8988T (cell line): ENCODE measurements at regions not wholly inside any gene's neighbourhood (a gene's known extent, or its start where the extent isn't known, plus 50 kb on each side); places are given as distances from the start of the nearest gene placed in this dataset.
"Not testable (repeated sequence)": the region's sequence is repeated elsewhere in the genome, so short reads cannot be mapped to it uniquely, and the experiment has no call there.

Experiments used
- DNase-seq: peaks from one replicate; pipeline ENCODE4 v3.0.0; 2011

DNA sequence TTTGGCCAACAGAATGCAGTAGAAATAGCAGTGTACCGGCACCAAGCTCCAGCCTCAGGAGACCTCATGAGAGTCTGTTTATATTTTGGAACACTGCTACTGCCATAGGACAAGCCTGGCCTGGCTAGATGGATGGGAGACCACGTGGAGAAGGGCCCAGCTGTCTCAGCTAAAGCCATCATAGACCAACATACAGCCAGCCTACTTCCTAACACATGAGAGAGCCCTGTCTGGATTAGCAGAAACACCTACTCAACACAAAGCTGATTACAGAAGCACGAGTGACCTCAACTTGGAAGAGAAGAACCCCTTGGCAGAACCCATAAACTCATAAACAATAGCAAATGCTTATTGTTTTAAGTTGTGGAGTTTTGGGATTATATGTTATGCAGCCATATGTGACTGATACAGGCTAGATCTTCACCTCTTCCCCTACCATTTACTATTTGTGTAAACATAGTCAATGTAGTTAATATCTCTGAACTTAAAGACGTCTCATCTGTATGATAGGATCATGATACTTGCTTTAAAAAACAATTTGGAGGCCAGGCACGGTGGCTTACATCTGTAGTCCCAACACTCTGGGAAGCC lies 199.4 kb upstream of the ZNF217 start:
- DNase-seq: no peak

GRCh38 chr20:53789989-53790675 lies 196.5 kb upstream of the ZNF217 start:
- no peak for DNase-seq

DNA sequence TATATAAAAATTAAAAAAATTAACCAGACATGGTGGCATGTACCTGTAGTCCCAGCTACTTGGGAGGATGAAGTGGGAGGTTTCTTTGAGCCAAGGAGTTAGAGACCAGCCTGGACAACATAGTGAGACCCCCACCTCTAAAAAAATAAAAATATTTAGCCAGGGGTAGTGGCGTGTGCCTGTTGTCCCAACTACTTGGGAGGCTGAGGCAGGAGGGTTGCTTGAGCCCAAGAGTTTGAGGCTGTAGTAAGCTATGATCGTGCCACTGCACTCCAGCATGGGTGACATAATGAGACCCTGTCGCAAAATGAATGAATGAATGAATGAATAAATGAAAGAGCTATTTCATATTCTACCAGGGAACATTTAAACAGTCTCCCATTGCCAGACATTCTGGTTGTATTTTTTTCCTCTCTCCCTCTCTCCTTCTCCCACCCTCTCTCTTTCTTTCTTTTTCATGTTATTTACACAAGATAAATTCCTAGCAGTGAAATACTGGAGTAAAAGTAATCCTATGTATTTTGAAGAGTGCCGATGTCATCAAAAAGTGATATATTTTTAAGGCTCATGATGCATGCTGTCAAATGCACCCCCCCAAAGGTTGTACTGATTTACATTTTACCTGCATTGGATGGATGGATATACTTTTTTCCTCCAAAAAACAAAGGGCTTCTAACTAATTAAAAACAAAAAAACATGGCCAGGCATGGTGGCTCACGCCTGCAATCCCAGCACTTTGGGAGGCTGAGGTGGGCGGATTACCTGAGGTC lies 194.8 kb upstream of the ZNF217 start:
- DNase-seq: no peak

DNA sequence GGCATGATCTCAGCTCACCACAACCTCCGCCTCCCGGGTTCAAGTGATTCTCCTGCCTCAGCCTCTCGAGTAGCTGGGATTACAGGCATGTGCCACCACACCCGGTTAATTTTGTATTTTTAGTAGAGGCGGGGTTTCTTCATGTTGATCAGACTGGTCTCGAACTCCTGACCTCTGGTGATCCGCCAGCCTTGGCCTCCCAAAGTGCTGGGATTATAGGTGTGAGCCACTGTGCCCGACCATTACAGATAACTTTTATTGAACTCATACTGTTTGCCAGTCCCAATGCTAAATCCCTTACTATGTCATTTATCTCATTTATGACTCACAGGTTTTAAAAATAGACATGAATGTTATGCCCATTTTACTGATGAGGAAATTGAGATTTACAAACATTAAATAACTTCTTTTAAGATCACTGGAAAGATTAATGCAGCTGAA lies 193.9 kb upstream of the ZNF217 start:
- not testable (repeated sequence) for DNase-seq

DNA sequence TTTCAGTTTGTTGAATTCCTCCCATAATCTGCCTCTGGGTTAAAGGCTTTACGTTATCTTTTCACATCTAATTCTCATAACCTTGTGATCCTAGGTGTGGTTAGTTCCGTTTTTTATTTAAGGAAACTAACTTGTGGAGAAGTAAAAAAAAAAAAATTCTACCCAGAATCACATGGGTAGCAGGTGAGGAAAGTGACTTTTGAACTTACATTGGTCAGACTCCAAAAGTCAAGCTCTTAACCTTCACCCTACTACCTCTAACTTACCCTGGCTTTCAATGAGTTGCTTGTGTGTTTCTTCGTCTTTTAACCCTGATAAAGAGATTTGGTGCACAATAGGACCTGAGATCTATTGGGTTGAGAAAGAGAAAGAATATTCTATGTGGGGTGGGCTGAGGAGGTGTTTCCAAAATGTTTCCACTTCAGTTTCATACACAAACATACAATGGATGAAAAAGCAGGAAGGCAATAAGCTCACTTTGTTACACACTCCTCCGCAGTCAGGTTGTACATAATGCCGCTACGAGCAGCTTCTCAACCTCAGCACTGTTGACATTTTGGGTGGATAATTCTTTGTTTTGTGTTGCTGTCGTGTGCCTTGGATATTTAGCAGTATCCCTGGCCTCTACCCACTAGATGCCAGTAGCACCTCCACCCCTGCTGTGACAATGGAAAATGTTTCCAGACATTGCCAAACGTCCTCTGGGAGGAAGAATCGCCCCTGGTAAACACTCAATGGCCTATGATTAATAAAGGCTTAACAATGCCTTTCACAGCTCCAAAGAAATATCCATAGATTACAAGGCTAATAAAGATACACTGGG lies 193.0 kb upstream of the ZNF217 start:
- no peak for DNase-seq

- no peak for DNase-seq
Measured at GRCh38 chr20:53786071-53786444, 192.4 kb upstream of the ZNF217 start.

GRCh38 chr20:53785320-53785719 lies 191.7 kb upstream of the ZNF217 start:
- DNase-seq: no peak

DNA sequence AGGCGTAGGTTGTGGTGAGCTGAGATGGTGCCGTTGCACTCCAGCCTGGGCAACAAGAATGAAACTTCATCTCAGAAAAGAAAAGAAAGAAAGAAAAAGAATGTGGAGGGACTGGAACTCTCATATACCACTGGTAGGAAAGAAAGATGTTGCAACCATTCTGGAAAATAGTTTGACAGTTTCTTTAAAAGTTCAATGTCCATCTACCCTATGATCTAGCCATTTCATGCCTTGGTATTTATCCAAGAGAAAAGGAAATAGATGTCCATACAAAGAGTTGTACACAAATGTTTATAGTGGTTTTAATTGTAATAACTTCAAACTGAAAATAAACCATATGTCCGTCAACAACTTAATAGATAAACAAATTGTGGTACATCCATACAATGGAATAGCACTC lies 190.1 kb upstream of the ZNF217 start:
- DNase-seq: no peak

DNA sequence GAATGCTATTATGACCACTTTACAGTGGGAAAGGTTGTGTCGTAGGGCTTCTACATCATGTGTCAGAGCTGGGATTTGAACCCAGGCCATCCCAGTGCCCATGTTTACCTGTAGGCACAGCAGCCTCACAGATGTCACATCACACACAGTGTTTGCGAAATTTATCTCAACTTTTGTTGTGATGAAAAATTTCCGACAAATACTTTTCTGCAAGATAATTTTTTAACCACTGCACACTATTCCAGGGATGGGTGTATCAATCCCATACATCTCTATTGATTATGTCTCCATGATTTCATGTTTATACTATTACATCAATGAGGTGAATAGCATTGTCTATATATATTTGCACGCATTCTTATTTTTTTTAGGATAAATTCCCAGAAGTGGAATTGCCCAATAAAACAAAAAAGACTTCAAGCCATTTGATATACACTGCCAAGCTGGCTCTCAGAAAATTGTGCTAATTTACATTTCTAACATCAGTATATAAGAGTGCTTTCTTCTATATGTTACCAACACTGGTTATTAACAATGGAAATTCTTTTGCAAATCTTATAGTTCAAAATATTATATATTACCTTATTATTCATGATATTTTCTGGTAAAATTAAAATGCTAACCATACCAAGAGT lies 189.1 kb upstream of the ZNF217 start:
- no peak for DNase-seq

DNA sequence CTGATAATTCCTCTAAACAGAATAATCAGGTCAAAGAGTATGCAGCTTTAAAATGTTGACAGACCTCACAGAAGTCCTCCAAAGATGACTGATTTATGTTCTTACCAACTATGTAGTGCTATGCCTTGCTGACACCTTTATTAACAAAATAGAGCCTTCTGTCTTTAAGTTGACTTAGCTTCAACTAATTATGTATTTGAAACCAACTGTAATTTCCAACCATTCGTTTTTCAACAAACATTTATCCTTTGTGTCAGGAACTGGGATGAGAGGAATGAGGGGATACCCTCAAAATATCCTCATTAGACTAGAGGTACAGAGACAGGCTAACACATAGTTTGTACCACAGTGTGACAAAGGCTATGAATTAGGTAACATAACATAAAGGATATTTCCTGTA lies 186.2 kb upstream of the ZNF217 start:
- no peak for DNase-seq

- no peak for DNase-seq
Measured at GRCh38 chr20:53778736-53779135, 185.1 kb upstream of the ZNF217 start.

DNA sequence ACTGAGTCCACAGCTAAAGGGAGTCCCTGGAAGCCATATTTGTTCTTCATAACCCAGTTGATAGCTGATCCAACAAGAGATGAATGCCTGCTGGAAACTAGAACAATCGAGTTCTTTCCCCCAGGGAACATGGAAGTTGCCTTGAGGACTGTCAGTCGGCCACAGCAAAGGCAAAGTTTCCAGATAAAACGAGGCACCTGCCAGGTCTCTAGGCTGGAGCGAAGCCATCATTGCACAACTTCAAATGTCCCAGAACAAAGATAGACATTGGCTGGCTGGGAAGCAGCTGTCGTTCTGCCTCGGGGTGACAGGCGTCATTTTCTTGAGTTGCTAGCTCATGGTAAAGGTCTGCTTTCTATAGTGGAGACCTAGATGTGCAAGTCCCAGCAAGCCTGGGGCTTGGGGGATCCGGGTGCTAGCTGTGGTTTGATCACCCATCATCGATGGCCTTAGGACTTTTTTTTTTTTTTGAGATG lies 184.4 kb upstream of the ZNF217 start:
- DNase-seq: no peak

DNA sequence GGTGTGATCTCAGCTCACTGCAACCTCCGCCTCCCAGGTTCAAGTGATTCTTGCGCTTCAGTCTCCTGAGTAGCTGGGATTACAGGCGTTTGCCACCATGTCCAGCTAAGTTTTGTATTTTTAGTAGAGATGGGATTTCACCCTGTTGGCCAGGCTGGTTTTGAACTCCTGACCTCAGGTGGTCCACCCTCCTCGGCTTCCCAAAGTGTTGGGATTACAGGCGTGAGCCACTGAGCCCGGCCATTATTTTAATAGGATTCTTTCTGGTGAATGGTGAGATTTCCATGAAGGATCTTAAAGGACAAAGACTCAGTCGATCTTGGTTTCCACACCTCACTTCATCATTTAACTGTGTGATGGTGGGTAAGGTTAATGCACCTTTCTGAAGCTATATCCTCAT lies 183.8 kb upstream of the ZNF217 start:
- not testable (repeated sequence) for DNase-seq

DNA sequence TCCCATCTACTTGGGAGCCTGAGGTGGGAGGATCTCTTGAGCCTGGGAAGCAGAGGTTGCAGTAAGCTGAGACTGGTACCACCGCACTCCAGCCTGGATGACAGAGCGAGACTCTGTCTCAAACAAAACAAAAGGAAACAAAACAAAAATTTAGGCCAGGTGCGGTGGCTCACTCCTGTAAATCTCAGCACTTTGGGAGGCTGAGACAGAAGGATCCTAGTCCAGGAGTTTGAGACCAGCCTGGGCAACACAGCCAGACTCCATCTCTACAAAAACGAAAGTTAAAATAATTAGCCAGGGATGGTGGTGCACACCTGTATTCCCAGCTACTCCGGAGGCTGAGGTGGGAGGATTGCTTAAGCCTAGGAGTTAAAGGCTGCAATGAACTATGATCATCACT lies 183.2 kb upstream of the ZNF217 start:
- no peak for DNase-seq

GRCh38 chr20:53774461-53775203 lies 181.0 kb upstream of the ZNF217 start:
- peak; percentile 63 for DNase-seq

DNA sequence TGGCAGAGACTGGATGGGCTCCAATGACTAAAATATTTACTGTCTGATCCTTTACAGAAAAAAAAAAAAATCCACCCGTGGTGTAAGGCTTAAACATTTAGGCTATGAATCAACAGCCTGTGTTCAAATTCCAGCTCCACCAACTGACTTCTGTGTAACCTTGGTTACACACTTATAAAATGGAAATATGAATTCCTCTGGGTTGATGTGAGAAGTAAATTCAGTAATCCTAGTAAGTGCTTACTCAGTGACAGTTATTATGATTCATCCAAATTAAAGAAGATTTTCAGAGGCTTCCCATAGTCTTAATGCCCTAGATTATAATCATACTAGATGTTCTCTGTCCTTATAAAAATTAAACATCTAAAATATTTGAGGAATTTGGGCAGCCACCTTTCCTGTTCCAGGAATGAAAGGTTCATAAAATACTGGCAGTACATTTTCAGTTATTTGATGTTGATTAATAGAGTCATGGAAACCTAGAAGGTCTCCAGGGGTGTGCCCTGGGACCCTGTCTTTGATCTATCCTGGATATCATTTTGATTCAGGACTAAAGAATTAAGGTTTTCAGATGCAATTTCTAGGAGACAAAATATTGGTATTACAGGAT lies 180.3 kb upstream of the ZNF217 start:
- DNase-seq: peak; percentile 45

- not testable (repeated sequence) for DNase-seq
Measured at GRCh38 chr20:53773066-53773791, 179.6 kb upstream of the ZNF217 start.

- no peak for DNase-seq
Measured at GRCh38 chr20:53769041-53769440, 175.4 kb upstream of the ZNF217 start.

DNA sequence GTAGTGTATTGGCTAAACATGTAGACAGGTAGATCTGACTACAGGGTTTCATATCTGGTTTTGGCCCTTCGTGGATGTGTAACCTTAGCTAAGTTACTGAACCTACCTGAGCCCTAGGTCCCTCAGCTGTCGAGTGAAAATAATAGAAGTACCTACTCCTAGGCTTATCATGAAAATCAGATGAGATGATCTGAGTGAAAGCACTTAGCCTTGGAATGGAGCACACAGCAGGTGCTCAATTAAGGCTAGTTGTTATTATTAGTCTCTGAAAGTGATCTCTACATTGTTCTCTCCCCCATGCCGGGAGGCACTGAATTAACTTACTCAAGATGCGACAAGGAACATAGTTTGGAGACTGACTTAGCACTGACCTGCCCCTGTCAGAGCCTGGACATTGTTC lies 174.7 kb upstream of the ZNF217 start:
- DNase-seq: no peak

DNA sequence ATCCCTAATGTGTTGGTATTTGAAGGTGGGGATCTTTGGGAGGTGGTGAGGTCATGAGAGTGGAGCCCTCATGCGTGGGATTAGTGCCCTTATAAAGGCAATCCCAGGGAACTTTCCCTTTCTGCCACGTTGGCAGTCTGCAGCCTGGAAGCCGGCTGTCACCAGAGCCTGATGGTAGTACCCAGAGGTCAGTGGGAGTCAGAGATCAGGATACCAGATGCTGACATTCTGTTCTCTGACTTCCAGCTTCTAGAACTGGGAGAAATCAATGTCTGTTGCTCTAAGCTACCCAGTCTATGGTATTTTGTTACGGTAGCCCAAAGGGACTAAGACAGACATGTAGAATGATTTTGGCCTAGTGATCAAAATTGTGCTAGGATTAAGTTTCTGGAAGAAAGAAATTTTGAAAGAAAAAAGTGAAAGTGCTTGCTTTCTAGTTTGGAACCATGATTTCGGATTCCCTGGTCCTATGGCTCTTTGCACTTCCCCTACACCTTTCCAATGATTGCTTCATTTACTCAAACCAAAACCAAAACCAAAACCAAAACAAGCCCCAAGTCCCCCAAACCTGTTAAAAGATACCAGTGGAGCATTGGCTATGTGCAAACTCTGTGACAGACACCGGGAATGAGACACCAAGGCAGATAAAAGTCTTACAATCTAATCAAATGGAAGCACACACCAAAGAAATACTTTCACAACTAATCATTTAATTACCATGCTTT lies 173.7 kb upstream of the ZNF217 start:
- DNase-seq: no peak
